COLO668 (cell line): ENCODE measurements at regions not wholly inside any gene's neighbourhood (a gene's known extent, or its start where the extent isn't known, plus 50 kb on each side); places are given as distances from the start of the nearest gene placed in this dataset.

Source experiments
- DNase-seq: peaks from one replicate; lab custom pipeline; 2025; ENCODE audit not compliant: unreplicated experiment; lab: John Stamatoyannopoulos, UW

- no peak for DNase-seq
These were observed 309.4 kb upstream of the IGFBP3 start for GRCh38 chr7:46230298-46230989.

- DNase-seq = no peak
These were observed 308.3 kb upstream of the IGFBP3 start for GRCh38 chr7:46229409-46229808.

GRCh38 chr7:46226860-46227259 lies 305.8 kb upstream of the IGFBP3 start:
- DNase-seq = no peak

GRCh38 chr7:46224363-46224762 lies 303.3 kb upstream of the IGFBP3 start:
- DNase-seq = no peak

GRCh38 chr7:46220066-46220630 lies 299.1 kb upstream of the IGFBP3 start:
- no peak for DNase-seq

GRCh38 chr7:46218461-46219200 lies 297.6 kb upstream of the IGFBP3 start:
- no peak for DNase-seq

- DNase-seq = no peak
These were observed 295.0 kb upstream of the IGFBP3 start for GRCh38 chr7:46215987-46216567.

- no peak for DNase-seq
These were observed 293.5 kb upstream of the IGFBP3 start for GRCh38 chr7:46214526-46214925.

GRCh38 chr7:46213154-46213537 lies 292.1 kb upstream of the IGFBP3 start:
- no peak for DNase-seq

GRCh38 chr7:46212425-46213153 lies 291.5 kb upstream of the IGFBP3 start:
- no peak for DNase-seq

GRCh38 chr7:46210467-46210866 lies 289.4 kb upstream of the IGFBP3 start:
- DNase-seq = no peak

- no peak for DNase-seq
These were observed 288.7 kb upstream of the IGFBP3 start for GRCh38 chr7:46209611-46210388.

GRCh38 chr7:46208635-46209525 lies 287.8 kb upstream of the IGFBP3 start:
- no peak for DNase-seq

- no peak for DNase-seq
These were observed 287.0 kb upstream of the IGFBP3 start for GRCh38 chr7:46207931-46208634.

- DNase-seq = no peak
These were observed 285.5 kb upstream of the IGFBP3 start for GRCh38 chr7:46206476-46207060.

GRCh38 chr7:46205478-46205877 lies 284.4 kb upstream of the IGFBP3 start:
- DNase-seq = no peak

- DNase-seq = no peak
These were observed 282.9 kb upstream of the IGFBP3 start for GRCh38 chr7:46203926-46204325.

GRCh38 chr7:46202379-46202778 lies 281.3 kb upstream of the IGFBP3 start:
- DNase-seq = no peak

- no peak for DNase-seq
These were observed 280.9 kb upstream of the IGFBP3 start for GRCh38 chr7:46201961-46202360.
